PC-3 (cell line): ENCODE measurements at regions not wholly inside any gene's neighbourhood (a gene's known extent, or its start where the extent isn't known, plus 50 kb on each side); places are given as distances from the start of the nearest gene placed in this dataset.

Experiments used
- EZH2 ChIP-seq: fragments of 300-600 bp; sonication (generic); IDR thresholded peaks from one replicate; pipeline ENCODE4 v1.6.1; 2017; ENCODE audit warnings: antibody characterized with exemption, mild to moderate bottlenecking, low read length; ENCODE audit not compliant: unreplicated experiment
- TF ChIP-seq, protein P1 (sequence below): fragments of 300-600 bp; sonication (generic); conservative IDR thresholded peaks from 2 replicates; pipeline ENCODE4 v1.5.1; 2017; ENCODE audit warnings: antibody characterized with exemption, low read depth, mild to moderate bottlenecking, low read length

GRCh38 chr3:135862361-135862760 is 103.2 kb upstream of the PPP2R3A start:
- TF ChIP-seq, protein P1, sequence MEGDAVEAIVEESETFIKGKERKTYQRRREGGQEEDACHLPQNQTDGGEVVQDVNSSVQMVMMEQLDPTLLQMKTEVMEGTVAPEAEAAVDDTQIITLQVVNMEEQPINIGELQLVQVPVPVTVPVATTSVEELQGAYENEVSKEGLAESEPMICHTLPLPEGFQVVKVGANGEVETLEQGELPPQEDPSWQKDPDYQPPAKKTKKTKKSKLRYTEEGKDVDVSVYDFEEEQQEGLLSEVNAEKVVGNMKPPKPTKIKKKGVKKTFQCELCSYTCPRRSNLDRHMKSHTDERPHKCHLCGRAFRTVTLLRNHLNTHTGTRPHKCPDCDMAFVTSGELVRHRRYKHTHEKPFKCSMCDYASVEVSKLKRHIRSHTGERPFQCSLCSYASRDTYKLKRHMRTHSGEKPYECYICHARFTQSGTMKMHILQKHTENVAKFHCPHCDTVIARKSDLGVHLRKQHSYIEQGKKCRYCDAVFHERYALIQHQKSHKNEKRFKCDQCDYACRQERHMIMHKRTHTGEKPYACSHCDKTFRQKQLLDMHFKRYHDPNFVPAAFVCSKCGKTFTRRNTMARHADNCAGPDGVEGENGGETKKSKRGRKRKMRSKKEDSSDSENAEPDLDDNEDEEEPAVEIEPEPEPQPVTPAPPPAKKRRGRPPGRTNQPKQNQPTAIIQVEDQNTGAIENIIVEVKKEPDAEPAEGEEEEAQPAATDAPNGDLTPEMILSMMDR = no peak
- TF ChIP-seq EZH2 = no peak
